Body of pancreas (tissue), 4 donors: ENCODE measurements at regions not wholly inside any gene's neighbourhood (a gene's known extent, or its start where the extent isn't known, plus 50 kb on each side); places are given as distances from the start of the nearest gene placed in this dataset.

Experiments
- ATAC-seq: fragments of 150-250 bp; one replicate; pipeline ENCODE4 v1.9.1; 2016
- DNase-seq, 4 donors: peaks; one replicate each; pipeline ENCODE4 v3.0.0-alpha.2; 2019
- H3K27ac ChIP-seq, 4 donors: fragments of 200-600 bp; sonication (generic); 1 replicate in 3 of 4; 2 replicates in 1 of 4; pipeline versions ENCODE4 v1.5.1 to v1.6.1; 2016 to 2019; ENCODE audit warnings: mild to moderate bottlenecking in 1 of 4, mixed read lengths in 1 of 4, moderate library complexity in 1 of 4
- H3K27me3 ChIP-seq, 2 donors: fragments of 200-600 bp; sonication (generic); one replicate each; pipeline ENCODE4 v1.6.0; 2016; ENCODE audit warnings: mild to moderate bottlenecking in 1 of 2
- H3K36me3 ChIP-seq, 2 donors: fragments of 200-600 bp; sonication (generic); replicated peaks in 1 of 2; 2 replicates each; pipeline ENCODE4 v1.5.1; 2016; ENCODE audit warnings: low read depth in 2 of 2; ENCODE audit not compliant: insufficient read depth in 1 of 2
- H3K4me1 ChIP-seq: fragments of 200-600 bp; sonication (generic); one replicate; pipeline ENCODE4 v1.6.0; 2016
- H3K4me3 ChIP-seq, 2 donors: fragments of 200-600 bp; sonication (generic); 1 replicate in 1 of 2; 2 replicates in 1 of 2; pipeline ENCODE4 v1.5.1; 2016 to 2019
- H3K9me3 ChIP-seq, 3 donors: fragments of 200-600 bp; sonication (generic); 1 replicate in 2 of 3; 2 replicates in 1 of 3; pipeline ENCODE4 v1.5.1; 2016
- CTCF ChIP-seq, 7 experiments: fragments of 450-650 bp in 4 of 7; fragments of 200-600 bp in 3 of 7; sonication (generic) in 3 of 7; IDR thresholded peaks; one replicate each; pipeline ENCODE4 v1.5.1; 2016 to 2019; ENCODE audit warnings: antibody characterized with exemption in 7 of 7
- POLR2A ChIP-seq, 3 donors: fragments of 450-650 bp; IDR thresholded peaks; one replicate each; pipeline ENCODE4 v1.6.1; 2016; ENCODE audit warnings: antibody characterized with exemption in 3 of 3, mild to moderate bottlenecking in 2 of 3
- WGBS, 2 donors: methylation state at CpG; one replicate each; pipeline ENCODE4 v1.1.5; 2017; 5-methylcytosine and 5-hydroxymethylcytosine counted together
- intact Hi-C: fragments of 100-400 bp; cut with DNase I; formaldehyde crosslinking; loops from one replicate; pipeline ENCODE4 v1.15.1; 2023

- Histone ChIP-seq H3K9me3 (no peaks in the 10 kb centered on the region), H3K36me3 (no peaks in the 10 kb centered on the region), H3K4me1 (peaks cover 15% of the 10 kb centered on the region), H3K27ac (no peak overlapping the region), H3K27me3 (no peaks in the 10 kb centered on the region), H3K4me3 (no peak overlapping the region)
- DNase-seq (no peak), ATAC-seq (no peak)
- 74 to 81% methylated on average over 4 of the region's 4 CpGs for WGBS, 2 donors
- TF ChIP-seq POLR2A (IDR thresholded peaks at IDR 0.05) (no peak), CTCF (IDR thresholded peaks at IDR 0.05) (no peak)
- intact Hi-C loops: no loop called here
Measured at GRCh38 chr15:38674448-38674847, 109.8 kb upstream of the RASGRP1 start.

DNA sequence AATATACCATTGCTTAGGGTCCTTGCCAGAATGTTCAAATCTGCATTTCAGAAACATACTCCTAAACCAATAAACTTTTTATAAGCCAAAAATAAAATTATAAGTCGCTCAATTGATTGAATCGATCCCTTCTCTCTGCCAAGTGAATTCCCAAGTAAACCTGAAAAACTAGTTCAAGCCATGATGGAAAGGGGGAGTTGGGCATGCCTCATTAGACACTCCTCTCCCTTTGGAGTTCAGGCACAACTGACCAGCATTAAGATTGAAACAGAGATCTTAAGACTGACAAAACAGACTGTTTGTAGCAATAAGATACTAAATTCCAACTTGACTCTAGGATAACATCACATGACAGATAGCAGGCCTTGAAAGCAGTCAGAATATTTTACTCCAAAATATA, 113.7 kb upstream of the RASGRP1 start:
- no peak for DNase-seq
- Histone ChIP-seq H3K9me3 (no peaks in the 10 kb centered on the region), H3K27me3 (no peaks in the 10 kb centered on the region), H3K27ac (no peak overlapping the region), H3K4me1 (peaks cover 15% of the 10 kb centered on the region), H3K36me3 (no peaks in the 10 kb centered on the region), H3K4me3 (no peak overlapping the region)
- 33 to 53% methylated on average over 2 of the region's 2 CpGs for whole genome bisulfite sequencing, 2 donors
- ATAC-seq: no peak
- TF ChIP-seq CTCF (IDR thresholded peaks at IDR 0.05) (no peak), POLR2A (IDR thresholded peaks at IDR 0.05) (no peak)
- intact Hi-C loops: no loop called here

DNA sequence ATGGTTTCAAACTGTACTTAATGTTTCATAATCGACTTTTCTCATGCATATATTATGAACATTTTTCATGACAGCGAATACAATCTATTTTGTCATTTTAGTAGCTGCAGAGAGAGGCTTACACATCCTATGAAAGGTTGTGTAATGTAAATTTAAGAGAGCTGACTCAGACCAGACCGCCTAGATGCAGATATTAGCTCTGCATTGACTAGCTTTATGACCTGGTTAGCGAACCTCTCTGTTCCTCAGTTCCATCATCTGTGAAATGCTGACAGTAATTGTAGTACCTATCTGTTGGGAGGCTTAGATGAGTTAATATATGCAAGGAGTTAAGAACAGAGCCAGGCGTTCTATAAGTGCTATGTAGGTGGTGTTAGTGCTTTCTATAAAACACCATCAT, 116.2 kb upstream of the RASGRP1 start:
- 69 to 73% methylated on average over 5 of the region's 5 CpGs for WGBS, 2 donors
- Histone ChIP-seq H3K4me3 (no peak overlapping the region), H3K4me1 (peaks cover 15% of the 10 kb centered on the region), H3K27me3 (no peaks in the 10 kb centered on the region), H3K36me3 (no peaks in the 10 kb centered on the region), H3K9me3 (no peaks in the 10 kb centered on the region), H3K27ac (no peak overlapping the region)
- intact Hi-C loops: loop anchor here (10.0 kb wide), 2 partner anchors 126 to 236 kb away; no protein-coding TSS in a partner anchor
- no peak for DNase-seq
- TF ChIP-seq POLR2A (IDR thresholded peaks at IDR 0.05) (no peak), CTCF (IDR thresholded peaks at IDR 0.05) (no peak)
- ATAC-seq: no peak

DNA sequence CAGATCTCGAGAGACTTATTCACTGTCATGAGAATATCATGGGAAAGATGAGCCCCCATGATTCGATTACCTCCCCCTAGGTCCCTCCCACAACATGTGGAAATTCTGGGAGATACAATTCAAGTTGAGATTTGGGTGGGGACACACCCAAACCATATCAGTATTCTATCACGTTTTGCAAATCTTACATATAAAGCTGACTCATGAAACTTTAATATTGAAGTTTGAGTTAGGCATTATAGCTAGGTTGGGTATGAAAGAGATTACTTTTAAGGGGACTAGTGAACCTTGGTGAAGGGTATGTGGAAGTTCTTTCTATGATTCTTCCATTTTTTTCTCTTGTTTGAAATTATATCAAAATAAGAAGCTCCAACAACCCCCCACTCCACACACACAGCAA, 117.7 kb upstream of the RASGRP1 start:
- H3K36me3 ChIP-seq: no peaks in the 10 kb centered on the region
- no peak overlapping the region for H3K27ac ChIP-seq
- TF ChIP-seq POLR2A (IDR thresholded peaks at IDR 0.05) (no peak), CTCF (IDR thresholded peaks at IDR 0.05) (no peak)
- peaks cover 15% of the 10 kb centered on the region for H3K4me1 ChIP-seq
- ATAC-seq (no peak), DNase-seq (no peak)
- no peak overlapping the region for H3K4me3 ChIP-seq
- intact Hi-C loops: loop anchor here (10.0 kb wide), 2 partner anchors 128 to 238 kb away; no protein-coding TSS in a partner anchor
- WGBS, 2 donors: 44 to 49% methylated on average over 3 of the region's 3 CpGs
- H3K9me3 ChIP-seq: no peaks in the 10 kb centered on the region
- no peaks in the 10 kb centered on the region for H3K27me3 ChIP-seq

DNA sequence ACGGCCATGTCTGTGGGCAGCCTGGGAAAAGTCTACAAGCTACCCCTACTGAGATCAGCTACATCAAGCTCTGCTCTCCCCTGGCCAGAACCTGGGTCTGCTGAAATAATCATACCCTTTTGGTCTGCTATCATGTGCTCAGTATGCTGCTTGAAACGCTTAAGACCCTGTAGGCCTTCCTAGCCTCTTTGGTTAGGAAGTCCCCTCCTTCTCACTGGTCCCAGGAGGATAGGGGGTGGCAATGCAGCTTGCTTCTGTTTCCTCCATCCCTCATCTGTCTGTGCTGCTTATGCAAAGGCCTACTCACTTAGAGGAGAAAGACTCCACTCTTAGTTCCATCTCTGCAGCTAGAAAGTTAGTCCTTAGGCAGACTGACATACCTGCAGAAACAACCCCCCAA, 118.2 kb upstream of the RASGRP1 start:
- no peak for DNase-seq
- H3K4me1 ChIP-seq: peaks cover 11% of the 10 kb centered on the region
- intact Hi-C loops: loop anchor here (10.0 kb wide), 2 partner anchors 128 to 238 kb away; no protein-coding TSS in a partner anchor
- 37 to 48% methylated on average over 2 of the region's 2 CpGs for WGBS, 2 donors
- no peaks in the 10 kb centered on the region for H3K27me3 ChIP-seq
- H3K27ac ChIP-seq: no peak overlapping the region
- no peaks in the 10 kb centered on the region for H3K9me3 ChIP-seq
- H3K36me3 ChIP-seq: no peaks in the 10 kb centered on the region
- ATAC-seq: no peak
- no peak for TF ChIP-seq CTCF (IDR thresholded peaks at IDR 0.05)
- TF ChIP-seq POLR2A (IDR thresholded peaks at IDR 0.05): no peak
- H3K4me3 ChIP-seq: no peak overlapping the region
